H1 (cell line): ENCODE measurements at regions not wholly inside any gene's neighbourhood (a gene's known extent, or its start where the extent isn't known, plus 50 kb on each side); places are given as distances from the start of the nearest gene placed in this dataset.

ENCODE experiments used
- CTCF ChIA-PET: fragments of 300-600 bp; sonication (Branson Sonifier 250); formaldehyde crosslinking; loops from one replicate; lab custom pipeline; 2021; ENCODE audit not compliant: partially characterized antibody; lab: Charles Lee
- POLR2A ChIA-PET: fragments of 300-600 bp; sonication (Branson Sonifier 250); formaldehyde crosslinking; loops from one replicate; lab custom pipeline; 2021; ENCODE audit warnings: inconsistent platforms; ENCODE audit not compliant: partially characterized antibody; lab: Charles Lee
- DNase-seq, 2 experiments: peaks; one replicate each; pipeline versions ENCODE4 v3.0.0 to v3.0.0-alpha.2; 2010 to 2022; ENCODE audit warnings: low spot score in 2 of 2, low read depth in 1 of 2, mixed read lengths in 1 of 2
- FAIRE-seq: peaks from 2 replicates; lab custom pipeline; 2011; peaks lifted over from hg19 to GRCh38; lab: Jason Lieb, UNC
- H2AFZ ChIP-seq: 2 replicates; pipeline ENCODE4 v1.8.1; 2012; ENCODE audit warnings: low read length, inconsistent platforms
- H2AK5ac ChIP-seq: 2 replicates; pipeline ENCODE4 v1.6.1; 2013; ENCODE audit warnings: low read depth, low read length
- H2BK120ac ChIP-seq: replicated peaks from 2 replicates; pipeline ENCODE3; 2013; ENCODE audit warnings: low read depth, low read length, inconsistent platforms
- H2BK12ac ChIP-seq: 2 replicates; pipeline ENCODE4 v1.6.1; 2013; ENCODE audit warnings: low read depth, low read length
- H2BK15ac ChIP-seq: 2 replicates; pipeline ENCODE4 v1.6.1; 2013; ENCODE audit warnings: low read length
- H2BK20ac ChIP-seq: 2 replicates; pipeline ENCODE4 v1.6.1; 2013; ENCODE audit warnings: low read length
- H2BK5ac ChIP-seq: 2 replicates; pipeline ENCODE4 v1.6.1; 2013; ENCODE audit warnings: low read depth, low read length
- H3K14ac ChIP-seq: 2 replicates; pipeline ENCODE4 v1.6.1; 2013; ENCODE audit warnings: inconsistent platforms; ENCODE audit not compliant: insufficient read length
- H3K18ac ChIP-seq: 2 replicates; pipeline ENCODE4 v1.6.1; 2013; ENCODE audit warnings: low read length; ENCODE audit errors: extremely low read depth
- H3K23ac ChIP-seq: 2 replicates; pipeline ENCODE4 v1.6.1; 2013; ENCODE audit warnings: inconsistent platforms; ENCODE audit not compliant: insufficient read length
- H3K23me2 ChIP-seq: 2 replicates; pipeline ENCODE4 v1.6.1; 2013; ENCODE audit warnings: low read depth, low read length
- H3K27ac ChIP-seq: 2 replicates; pipeline ENCODE4 v1.6.1; 2011; ENCODE audit warnings: low read depth, low read length, inconsistent platforms
- H3K27me3 ChIP-seq, 4 experiments: replicated peaks in 1 of 4; 1 replicate in 1 of 4; 2 replicates in 3 of 4; pipeline versions ENCODE4 v1.6.1 to v1.8.1; 2011 to 2013; ENCODE audit warnings: low read length in 3 of 4, mild to moderate bottlenecking in 3 of 4, inconsistent platforms in 2 of 4, mixed read lengths in 2 of 4, moderate library complexity in 1 of 4; ENCODE audit not compliant: control insufficient read depth in 3 of 4, insufficient read depth in 3 of 4; ENCODE audit errors: extremely low read depth in 1 of 4
- H3K36me3 ChIP-seq, 4 experiments: 2 replicates each; pipeline versions ENCODE4 v1.6.1 to v1.8.1; 2011 to 2013; ENCODE audit warnings: mild to moderate bottlenecking in 4 of 4, low read length in 3 of 4, moderate library complexity in 2 of 4, control low read depth in 1 of 4, inconsistent platforms in 1 of 4; ENCODE audit not compliant: insufficient read depth in 4 of 4, control insufficient read depth in 2 of 4
- H3K4ac ChIP-seq: replicated peaks from 2 replicates; pipeline ENCODE3; 2013; ENCODE audit warnings: low read length, low read depth, mixed read lengths, inconsistent platforms; ENCODE audit not compliant: insufficient read length
- H3K4me1 ChIP-seq, 4 experiments: replicated peaks in 1 of 4; 1 replicate in 1 of 4; 2 replicates in 3 of 4; pipeline versions ENCODE4 v1.6.1 to v1.8.1; 2011 to 2013; ENCODE audit warnings: low read length in 3 of 4, inconsistent platforms in 2 of 4, mixed read lengths in 1 of 4; ENCODE audit not compliant: insufficient read depth in 4 of 4, control insufficient read depth in 3 of 4
- H3K4me2 ChIP-seq, 2 experiments: 2 replicates each; pipeline versions ENCODE4 v1.6.1 to v1.8.1; 2011 to 2013; ENCODE audit warnings: low read depth in 2 of 2, low read length in 2 of 2, control low read depth in 1 of 2, inconsistent platforms in 1 of 2, mild to moderate bottlenecking in 1 of 2; ENCODE audit not compliant: insufficient read depth in 1 of 2
- H3K4me3 ChIP-seq, 4 experiments: fragments of 200-600, 300-600 bp in 1 of 4; sonication (generic), shearing (Covaris generic), sonication (Bioruptor Twin) in 1 of 4; 2 replicates each; pipeline versions ENCODE4 v1.5.1 to v1.8.1; 2011 to 2016; ENCODE audit warnings: low read length in 4 of 4, low read depth in 3 of 4, control low read depth in 2 of 4, inconsistent platforms in 2 of 4, mild to moderate bottlenecking in 2 of 4, mixed read lengths in 1 of 4, moderate library complexity in 1 of 4; ENCODE audit not compliant: insufficient read depth in 2 of 4; ENCODE audit errors: extremely low read depth in 1 of 4
- H3K56ac ChIP-seq: replicated peaks from 2 replicates; pipeline ENCODE3; 2013; ENCODE audit warnings: low read depth, mild to moderate bottlenecking, mixed read lengths, low read length, inconsistent platforms; ENCODE audit not compliant: insufficient read length
- H3K79me1 ChIP-seq: 2 replicates; pipeline ENCODE4 v1.6.1; 2013; ENCODE audit warnings: low read depth, low read length, control low read depth
- H3K79me2 ChIP-seq, 2 experiments: 2 replicates each; pipeline versions ENCODE4 v1.6.1 to v1.8.1; 2012 to 2013; ENCODE audit warnings: low read length in 2 of 2, mild to moderate bottlenecking in 2 of 2, inconsistent platforms in 1 of 2; ENCODE audit not compliant: insufficient read depth in 2 of 2, control insufficient read depth in 1 of 2
- H3K9ac ChIP-seq, 4 experiments: replicated peaks in 1 of 4; 1 replicate in 1 of 4; 2 replicates in 3 of 4; pipeline versions ENCODE4 v1.6.1 to v1.8.1; 2011 to 2013; ENCODE audit warnings: low read depth in 3 of 4, low read length in 3 of 4, control low read depth in 2 of 4, mild to moderate bottlenecking in 2 of 4, moderate library complexity in 2 of 4, inconsistent platforms in 1 of 4; ENCODE audit errors: extremely low read depth in 1 of 4
- H3K9me3 ChIP-seq, 2 experiments: 2 replicates each; pipeline versions ENCODE4 v1.6.1 to v1.8.1; 2012 to 2013; ENCODE audit warnings: mild to moderate bottlenecking in 2 of 2, moderate library complexity in 2 of 2, control low read depth in 1 of 2, inconsistent platforms in 1 of 2, low read depth in 1 of 2, low read length in 1 of 2, mixed read lengths in 1 of 2; ENCODE audit not compliant: insufficient read depth in 2 of 2
- H4K20me1 ChIP-seq, 2 experiments: replicated peaks in 1 of 2; 2 replicates each; pipeline versions ENCODE3 to v1.8.1; 2011 to 2013; ENCODE audit warnings: inconsistent platforms in 2 of 2, low read length in 2 of 2, mild to moderate bottlenecking in 1 of 2; ENCODE audit not compliant: insufficient read depth in 2 of 2, control insufficient read depth in 1 of 2
- H4K5ac ChIP-seq: 2 replicates; pipeline ENCODE4 v1.6.1; 2013; ENCODE audit warnings: low read length, low read depth, mixed read lengths, inconsistent platforms; ENCODE audit not compliant: insufficient read length
- H4K8ac ChIP-seq: 2 replicates; pipeline ENCODE4 v1.8.0; 2013; ENCODE audit warnings: mild to moderate bottlenecking, moderate library complexity, low read length, inconsistent platforms; ENCODE audit not compliant: insufficient read depth; ENCODE audit errors: extremely low read depth
- H4K91ac ChIP-seq: replicated peaks from 2 replicates; pipeline ENCODE3; 2013; ENCODE audit warnings: low read length, mixed read lengths, inconsistent platforms; ENCODE audit not compliant: insufficient read length
- ATF3 ChIP-seq: IDR thresholded peaks from 2 replicates; pipeline ENCODE4 v1.6.1; 2011; ENCODE audit warnings: low read depth, mild to moderate bottlenecking, low read length; ENCODE audit not compliant: insufficient read depth
- CTBP2 ChIP-seq: IDR thresholded peaks from 2 replicates; pipeline ENCODE4 v1.7.0; 2011; ENCODE audit warnings: borderline replicate concordance, mild to moderate bottlenecking, moderate library complexity, mixed read lengths, low read length; ENCODE audit not compliant: insufficient read depth, insufficient read length

GRCh38 chr7:80334908-80335307, 177.0 kb downstream of the GNAT3 start:
- Histone ChIP-seq H3K4me1 (no peaks in the 10 kb centered on the region), H3K56ac (no peak overlapping the region), H4K91ac (no peak overlapping the region), H3K79me1 (no peaks in the 10 kb centered on the region), H3K4me3 (no peak overlapping the region), H3K9me3 (no peaks in the 10 kb centered on the region), H2BK20ac (no peak overlapping the region), H3K27ac (no peak overlapping the region), H2AK5ac (no peak overlapping the region), H2BK5ac (no peak overlapping the region), H4K20me1 (no peaks in the 10 kb centered on the region), H3K27me3 (no peaks in the 10 kb centered on the region), H3K36me3 (no peaks in the 10 kb centered on the region), H2AFZ (no peak overlapping the region), H4K5ac (no peak overlapping the region), H3K4me2 (no peak overlapping the region), H3K79me2 (no peaks in the 10 kb centered on the region), H3K23me2 (no peaks in the 10 kb centered on the region), H4K8ac (no peak overlapping the region), H3K18ac (no peak overlapping the region), H3K4ac (no peak overlapping the region), H3K9ac (no peak overlapping the region), H2BK120ac (no peak overlapping the region), H2BK12ac (no peak overlapping the region), H3K14ac (no peak overlapping the region), H3K23ac (no peak overlapping the region), H2BK15ac (no peak overlapping the region)
- DNase-seq, result no peak
- no peak for FAIRE-seq
- POLR2A ChIA-PET, result no interaction called here
- CTCF ChIA-PET, result no interaction called here
- no peak for TF ChIP-seq ATF3
- no peak for TF ChIP-seq CTBP2
